NCI-H1092 treated with DMSO at 0.1 percent for 48 hours (cell line): ENCODE measurements at regions not wholly inside any gene's neighbourhood (a gene's known extent, or its start where the extent isn't known, plus 50 kb on each side); places are given as distances from the start of the nearest gene placed in this dataset.
A peak's percentile ranks its signal among the peaks of the same experiment; 100 is the strongest.
"Not testable (repeated sequence)": the region's sequence is repeated elsewhere in the genome, so short reads cannot be mapped to it uniquely, and the experiment has no call there.

Experiments used
- DNase-seq: peaks from one replicate; lab custom pipeline; 2025; lab: John Stamatoyannopoulos, UW

GRCh38 chr6:139474145-139475108 lies 100.0 kb upstream of the CITED2 start:
- DNase-seq = peak; percentile 6

- no peak for DNase-seq
Measured at GRCh38 chr6:139473731-139474130, 99.3 kb upstream of the CITED2 start.

GRCh38 chr6:139473231-139473701 lies 98.8 kb upstream of the CITED2 start:
- no peak for DNase-seq

GRCh38 chr6:139472351-139473015 lies 98.0 kb upstream of the CITED2 start:
- DNase-seq = no peak

GRCh38 chr6:139470997-139471396 lies 96.5 kb upstream of the CITED2 start:
- DNase-seq = no peak

- no peak for DNase-seq
Measured at GRCh38 chr6:139468178-139468819, 93.9 kb upstream of the CITED2 start.

GRCh38 chr6:139457476-139457875 lies 83.0 kb upstream of the CITED2 start:
- no peak for DNase-seq

- no peak for DNase-seq
Measured at GRCh38 chr6:139452148-139452876, 77.9 kb upstream of the CITED2 start.

- no peak for DNase-seq
Measured at GRCh38 chr6:139449611-139450000, 75.2 kb upstream of the CITED2 start.

GRCh38 chr6:139448998-139449610 lies 74.7 kb upstream of the CITED2 start:
- DNase-seq = no peak

- no peak for DNase-seq
Measured at GRCh38 chr6:139448051-139448649, 73.7 kb upstream of the CITED2 start.

GRCh38 chr6:139447656-139447975 lies 73.2 kb upstream of the CITED2 start:
- DNase-seq = no peak

- no peak for DNase-seq
Measured at GRCh38 chr6:139446768-139447655, 72.6 kb upstream of the CITED2 start.

GRCh38 chr6:139446138-139446715 lies 71.8 kb upstream of the CITED2 start:
- no peak for DNase-seq

GRCh38 chr6:139444273-139444787 lies 69.9 kb upstream of the CITED2 start:
- not testable (repeated sequence) for DNase-seq

GRCh38 chr6:139443231-139444112 lies 69.0 kb upstream of the CITED2 start:
- no peak for DNase-seq

- no peak for DNase-seq
Measured at GRCh38 chr6:139442188-139442671, 67.8 kb upstream of the CITED2 start.

GRCh38 chr6:139439349-139439748 lies 64.9 kb upstream of the CITED2 start:
- no peak for DNase-seq
